ENCODE measurements at regions not wholly inside any gene's neighbourhood (a gene's known extent, or its start where the extent isn't known, plus 50 kb on each side); places are given as distances from the start of the nearest gene placed in this dataset.

- no peak for DNase-seq
Measured at GRCh38 chr13:111950697-111951096, 116.3 kb upstream of the SOX1 start.

GRCh38 chr13:111952032-111952431 is 114.9 kb upstream of the SOX1 start:
- DNase-seq: no peak

GRCh38 chr13:111952814-111953213 is 114.1 kb upstream of the SOX1 start:
- no peak for DNase-seq

- no peak for DNase-seq
Measured at GRCh38 chr13:111953546-111954178, 113.3 kb upstream of the SOX1 start.

GRCh38 chr13:111954661-111955411 is 112.1 kb upstream of the SOX1 start:
- DNase-seq: no peak

GRCh38 chr13:111955412-111956065 is 111.4 kb upstream of the SOX1 start:
- DNase-seq: no peak

- no peak for DNase-seq
Measured at GRCh38 chr13:111956261-111957151, 110.4 kb upstream of the SOX1 start.

- no peak for DNase-seq
Measured at GRCh38 chr13:111957913-111958450, 109.0 kb upstream of the SOX1 start.

GRCh38 chr13:111958612-111959395 is 108.1 kb upstream of the SOX1 start:
- no peak for DNase-seq

- no peak for DNase-seq
Measured at GRCh38 chr13:111960152-111960772, 106.7 kb upstream of the SOX1 start.

GRCh38 chr13:111961236-111961635 is 105.7 kb upstream of the SOX1 start:
- DNase-seq: no peak

GRCh38 chr13:111961651-111962192 is 105.2 kb upstream of the SOX1 start:
- DNase-seq: no peak

GRCh38 chr13:111962431-111962891 is 104.5 kb upstream of the SOX1 start:
- no peak for DNase-seq

- DNase-seq: no peak
Measured at GRCh38 chr13:111963031-111963430, 103.9 kb upstream of the SOX1 start.

- DNase-seq: no peak
Measured at GRCh38 chr13:111964411-111965035, 102.4 kb upstream of the SOX1 start.

- no peak for DNase-seq
Measured at GRCh38 chr13:111965466-111966214, 101.3 kb upstream of the SOX1 start.

- DNase-seq: no peak
Measured at GRCh38 chr13:111966933-111967332, 100.0 kb upstream of the SOX1 start.

- DNase-seq: no peak
Measured at GRCh38 chr13:111967572-111968201, 99.3 kb upstream of the SOX1 start.
